ENCODE measurements at regions not wholly inside any gene's neighbourhood (a gene's known extent, or its start where the extent isn't known, plus 50 kb on each side); places are given as distances from the start of the nearest gene placed in this dataset.
"Not testable (repeated sequence)": the region's sequence is repeated elsewhere in the genome, so short reads cannot be mapped to it uniquely, and the experiment has no call there.

GRCh38 chr15:21546182-21546903, 106.0 kb upstream of the POTEB3 start:
- CTCF ChIA-PET; H3K4me3 ChIP-seq; H3K4me1 ChIP-seq; POLR2A ChIA-PET; H3K27ac ChIP-seq; DNase-seq (ENCODE audit: low read depth in 1 of 2, low spot score in 1 of 2); FAIRE-seq; H3K9me3 ChIP-seq; ATAC-seq; H3K4me2 ChIP-seq: not testable (repeated sequence)
- WGBS (ENCODE audit: missing lambda C conversion rate): 0% methylated on average over 2 of the region's 4 CpGs

- ATAC-seq; CTCF ChIA-PET; FAIRE-seq; H3K4me3 ChIP-seq; POLR2A ChIA-PET; H3K27ac ChIP-seq; H3K4me1 ChIP-seq; H3K9me3 ChIP-seq; DNase-seq (ENCODE audit: low read depth in 1 of 2, low spot score in 1 of 2); H3K4me2 ChIP-seq: not testable (repeated sequence)
Observed at GRCh38 chr15:21532785-21533184, 92.5 kb upstream of the POTEB3 start.

- POLR2A ChIA-PET; H3K4me3 ChIP-seq; DNase-seq (ENCODE audit: low read depth in 1 of 2, low spot score in 1 of 2); CTCF ChIA-PET; H3K27ac ChIP-seq; ATAC-seq; H3K9me3 ChIP-seq; H3K4me1 ChIP-seq; FAIRE-seq; H3K4me2 ChIP-seq: not testable (repeated sequence)
- no CpG with 5 or more reads among the region's 17 CpGs for WGBS (ENCODE audit: missing lambda C conversion rate)
Observed at GRCh38 chr15:21516248-21516647, 75.9 kb upstream of the POTEB3 start.

GRCh38 chr15:21515296-21515695, 75.0 kb upstream of the POTEB3 start:
- H3K27ac ChIP-seq; H3K4me3 ChIP-seq; H3K4me2 ChIP-seq; DNase-seq (ENCODE audit: low read depth in 1 of 2, low spot score in 1 of 2); H3K4me1 ChIP-seq; ATAC-seq; CTCF ChIA-PET; H3K9me3 ChIP-seq; POLR2A ChIA-PET; FAIRE-seq: not testable (repeated sequence)
- no CpG with 5 or more reads among the region's 23 CpGs for WGBS (ENCODE audit: missing lambda C conversion rate)

GRCh38 chr15:21503021-21503420, 62.7 kb upstream of the POTEB3 start:
- H3K27ac ChIP-seq; CTCF ChIA-PET; H3K4me3 ChIP-seq; ATAC-seq; H3K4me2 ChIP-seq; DNase-seq (ENCODE audit: low read depth in 1 of 2, low spot score in 1 of 2); H3K4me1 ChIP-seq; FAIRE-seq; H3K9me3 ChIP-seq; POLR2A ChIA-PET: not testable (repeated sequence)
- no CpG with 5 or more reads among the region's 2 CpGs for WGBS (ENCODE audit: missing lambda C conversion rate)

Small RNAs in the stretch of these regions (small RNA-seq; reads per million reads assigned to genes)
- 0 reads per million in 6 experiments for gene AC135068.3
- gene MIR5701-2: 0 reads per million in 6 experiments

All from A549 (cell line).